ENCODE measurements at regions not wholly inside any gene's neighbourhood (a gene's known extent, or its start where the extent isn't known, plus 50 kb on each side); places are given as distances from the start of the nearest gene placed in this dataset.

DNA sequence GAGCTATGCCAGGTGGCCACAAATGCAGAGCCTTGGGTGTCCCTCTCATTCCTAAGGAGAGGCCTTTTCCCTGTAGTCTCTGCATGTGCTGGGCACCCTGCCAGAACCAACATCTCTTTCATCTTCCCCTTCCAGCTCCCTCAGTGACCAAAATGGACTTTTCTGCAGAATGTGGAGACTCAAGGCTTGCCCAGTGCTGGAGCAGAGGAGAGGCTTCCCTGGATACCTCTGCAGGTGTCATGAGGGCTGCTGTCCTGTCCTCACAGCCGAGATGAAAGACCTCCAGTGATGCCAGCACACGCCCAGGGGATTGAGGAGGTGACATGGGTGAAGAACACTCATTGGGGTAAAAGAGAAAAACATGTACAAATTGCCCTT is 347.0 kb upstream of the AJAP1 start:
- Histone ChIP-seq H3K27me3 (ENCODE audit: control insufficient read depth, insufficient read depth) (no peaks in the 10 kb centered on the region), H3K4me3 (ENCODE audit: low read length) (no peak overlapping the region), H3K27ac (ENCODE audit: low read length) (no peak overlapping the region), H3K4me1 (ENCODE audit: control insufficient read depth, insufficient read depth, low read length) (peaks cover 7% of the 10 kb centered on the region), H3K9me3 (ENCODE audit: control insufficient read depth, low read length) (no peaks in the 10 kb centered on the region)
- WGBS: 43% methylated on average over 2 of the region's 2 CpGs
- no peak for ATAC-seq
- no peak for DNase-seq
- intact Hi-C loops (cut with DNase I): no loop called here

- 68% methylated on average over 15 of the region's 15 CpGs for WGBS
- Histone ChIP-seq H3K27me3 (ENCODE audit: control insufficient read depth, insufficient read depth) (no peaks in the 10 kb centered on the region), H3K4me1 (ENCODE audit: control insufficient read depth, insufficient read depth, low read length) (peaks cover 7% of the 10 kb centered on the region), H3K9me3 (ENCODE audit: control insufficient read depth, low read length) (no peaks in the 10 kb centered on the region), H3K4me3 (ENCODE audit: low read length) (no peak overlapping the region), H3K27ac (ENCODE audit: low read length) (no peak overlapping the region)
- DNase-seq (no peak), ATAC-seq (no peak)
- intact Hi-C loops (cut with DNase I): no loop called here
These were observed 346.4 kb upstream of the AJAP1 start for GRCh38 chr1:4307911-4308545.

- intact Hi-C loops (cut with DNase I): no loop called here
- ATAC-seq (no peak), DNase-seq (no peak)
- H3K4me3 ChIP-seq (ENCODE audit: low read length): no peak overlapping the region
- H3K27ac ChIP-seq (ENCODE audit: low read length): no peak overlapping the region
- no peaks in the 10 kb centered on the region for H3K27me3 ChIP-seq (ENCODE audit: control insufficient read depth, insufficient read depth)
- H3K4me1 ChIP-seq (ENCODE audit: control insufficient read depth, insufficient read depth, low read length): peaks cover 7% of the 10 kb centered on the region
- H3K9me3 ChIP-seq (ENCODE audit: control insufficient read depth, low read length): no peaks in the 10 kb centered on the region
- WGBS: 70% methylated on average over 9 of the region's 9 CpGs
These were observed 345.6 kb upstream of the AJAP1 start for GRCh38 chr1:4308806-4309205.

DNA sequence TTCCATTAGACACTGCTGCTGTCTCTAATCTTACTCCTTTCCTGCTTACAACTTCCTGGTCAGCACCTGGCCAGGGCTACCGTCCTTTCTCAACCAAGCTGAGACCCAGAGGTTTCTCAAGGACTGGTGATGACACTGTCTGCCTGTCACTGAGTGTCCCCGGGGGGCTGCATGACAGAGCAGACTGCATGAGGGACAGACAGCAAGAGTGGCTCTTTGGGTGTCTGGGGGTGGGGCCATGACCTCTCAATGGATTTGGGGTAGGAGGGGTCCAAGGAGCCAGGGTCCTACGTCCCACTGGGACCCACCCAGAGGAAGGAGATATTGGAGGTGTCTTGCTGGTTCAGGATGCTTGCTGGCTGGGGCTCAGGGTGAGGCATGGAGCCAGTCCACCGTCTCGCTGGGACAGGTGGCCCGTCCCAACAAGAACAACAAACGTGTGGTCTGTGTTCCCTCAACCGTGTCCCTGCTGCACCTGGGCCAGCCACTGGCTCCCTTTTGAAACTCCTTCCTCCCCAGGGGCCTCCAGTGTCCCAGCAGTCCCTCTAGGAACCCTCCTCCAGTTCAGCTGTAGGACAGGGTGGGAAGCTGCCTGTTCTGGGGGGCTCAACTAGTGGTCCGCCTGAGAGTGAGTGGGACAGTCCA is 344.6 kb upstream of the AJAP1 start:
- Histone ChIP-seq H3K9me3 (ENCODE audit: control insufficient read depth, low read length) (no peaks in the 10 kb centered on the region), H3K4me1 (ENCODE audit: control insufficient read depth, insufficient read depth, low read length) (peaks cover 7% of the 10 kb centered on the region), H3K4me3 (ENCODE audit: low read length) (no peak overlapping the region), H3K27ac (ENCODE audit: low read length) (no peak overlapping the region), H3K27me3 (ENCODE audit: control insufficient read depth, insufficient read depth) (no peaks in the 10 kb centered on the region)
- DNase-seq (no peak), ATAC-seq (no peak)
- 74% methylated on average over 9 of the region's 9 CpGs for WGBS
- intact Hi-C loops (cut with DNase I): no loop called here

DNA sequence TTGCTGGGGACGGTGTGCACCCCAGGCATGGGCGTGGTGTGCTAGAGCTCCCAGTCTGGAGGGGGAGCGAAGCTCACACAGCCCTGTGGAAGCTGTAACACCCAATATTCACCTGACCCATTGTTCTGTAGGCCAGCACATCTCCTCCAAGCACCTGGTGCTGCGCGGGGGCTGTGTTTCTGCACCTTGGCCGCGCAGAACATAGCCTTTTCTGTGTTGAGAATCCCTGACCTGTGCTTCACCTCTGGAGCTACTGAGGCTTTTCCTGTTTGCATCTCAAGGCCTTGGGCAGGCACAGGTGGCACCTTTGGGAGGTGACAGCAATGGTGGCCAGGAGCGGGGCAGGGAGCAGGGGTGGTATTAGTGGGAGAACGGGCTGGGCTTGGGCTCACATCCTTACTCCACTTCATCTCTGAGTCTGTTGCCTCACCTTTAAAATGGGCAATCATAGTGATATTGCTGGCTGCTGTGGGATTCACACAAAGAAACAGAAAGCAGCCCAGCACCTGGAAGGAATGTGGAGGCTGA is 343.9 kb upstream of the AJAP1 start:
- Histone ChIP-seq H3K27me3 (ENCODE audit: control insufficient read depth, insufficient read depth) (no peaks in the 10 kb centered on the region), H3K4me3 (ENCODE audit: low read length) (no peak overlapping the region), H3K9me3 (ENCODE audit: control insufficient read depth, low read length) (no peaks in the 10 kb centered on the region), H3K27ac (ENCODE audit: low read length) (no peak overlapping the region), H3K4me1 (ENCODE audit: control insufficient read depth, insufficient read depth, low read length) (peaks cover 7% of the 10 kb centered on the region)
- no peak for ATAC-seq
- WGBS: 88% methylated on average over 9 of the region's 9 CpGs
- intact Hi-C loops (cut with DNase I): no loop called here
- no peak for DNase-seq

- 82% methylated on average over 6 of the region's 6 CpGs for WGBS
- Histone ChIP-seq H3K27ac (ENCODE audit: low read length) (no peak overlapping the region), H3K27me3 (ENCODE audit: control insufficient read depth, insufficient read depth) (no peaks in the 10 kb centered on the region), H3K9me3 (ENCODE audit: control insufficient read depth, low read length) (no peaks in the 10 kb centered on the region), H3K4me3 (ENCODE audit: low read length) (no peak overlapping the region), H3K4me1 (ENCODE audit: control insufficient read depth, insufficient read depth, low read length) (peaks cover 3% of the 10 kb centered on the region)
- intact Hi-C loops (cut with DNase I): no loop called here
- no peak for DNase-seq
- ATAC-seq: no peak
These were observed 342.4 kb upstream of the AJAP1 start for GRCh38 chr1:4312024-4312423.

DNA sequence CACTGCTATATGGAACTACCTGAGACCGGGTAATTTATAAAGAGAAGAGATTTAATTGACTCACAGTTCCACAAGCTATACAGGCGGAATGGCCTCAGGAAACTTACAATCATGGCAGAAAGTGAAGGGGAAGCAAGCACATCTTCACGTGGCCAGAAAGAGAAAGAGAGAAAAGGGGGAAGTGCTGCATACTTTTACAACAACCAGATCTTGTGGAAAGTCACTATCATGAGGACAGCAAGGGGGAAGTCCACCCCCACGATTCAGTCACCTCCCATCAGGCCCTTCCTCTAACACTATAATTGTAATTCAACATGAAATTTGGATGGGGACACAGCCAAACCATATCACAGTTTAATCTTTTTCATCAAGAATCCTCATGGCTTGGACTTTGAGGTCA is 339.2 kb upstream of the AJAP1 start:
- Histone ChIP-seq H3K4me1 (ENCODE audit: control insufficient read depth, insufficient read depth, low read length) (no peaks in the 10 kb centered on the region), H3K27me3 (ENCODE audit: control insufficient read depth, insufficient read depth) (no peaks in the 10 kb centered on the region), H3K27ac (ENCODE audit: low read length) (no peak overlapping the region), H3K4me3 (ENCODE audit: low read length) (no peak overlapping the region), H3K9me3 (ENCODE audit: control insufficient read depth, low read length) (no peaks in the 10 kb centered on the region)
- ATAC-seq (no peak), DNase-seq (no peak)
- WGBS: 52% methylated on average over 4 of the region's 4 CpGs
- intact Hi-C loops (cut with DNase I): no loop called here

GRCh38 chr1:4317207-4317606 is 337.2 kb upstream of the AJAP1 start:
- ATAC-seq (no peak), DNase-seq (no peak)
- no peak overlapping the region for H3K27ac ChIP-seq (ENCODE audit: low read length)
- H3K27me3 ChIP-seq (ENCODE audit: control insufficient read depth, insufficient read depth): no peaks in the 10 kb centered on the region
- intact Hi-C loops (cut with DNase I): no loop called here
- WGBS: 68% methylated on average over 6 of the region's 6 CpGs
- no peak overlapping the region for H3K4me3 ChIP-seq (ENCODE audit: low read length)
- no peaks in the 10 kb centered on the region for H3K9me3 ChIP-seq (ENCODE audit: control insufficient read depth, low read length)
- H3K4me1 ChIP-seq (ENCODE audit: control insufficient read depth, insufficient read depth, low read length): no peaks in the 10 kb centered on the region

DNA sequence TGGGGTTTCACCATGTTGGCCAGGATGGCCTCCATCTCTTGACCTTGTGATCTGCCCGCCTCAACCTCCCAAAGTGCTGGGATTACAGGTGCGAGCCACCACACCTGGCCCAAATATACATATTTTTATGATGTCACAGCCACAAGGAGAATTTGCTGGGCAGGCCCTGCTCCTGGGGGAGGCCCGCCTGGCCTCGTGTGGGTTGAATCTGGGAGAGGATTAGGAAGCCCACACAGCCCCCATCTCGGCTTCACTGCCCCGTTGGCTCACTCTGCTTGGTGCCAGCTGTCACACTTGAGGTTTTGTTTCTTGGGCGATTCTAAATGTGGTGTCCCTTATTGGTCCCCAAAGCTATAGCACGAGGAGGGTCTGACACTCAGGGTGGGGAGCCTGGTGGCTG is 335.7 kb upstream of the AJAP1 start:
- Histone ChIP-seq H3K9me3 (ENCODE audit: control insufficient read depth, low read length) (no peaks in the 10 kb centered on the region), H3K4me1 (ENCODE audit: control insufficient read depth, insufficient read depth, low read length) (no peaks in the 10 kb centered on the region), H3K4me3 (ENCODE audit: low read length) (no peak overlapping the region), H3K27me3 (ENCODE audit: control insufficient read depth, insufficient read depth) (no peaks in the 10 kb centered on the region), H3K27ac (ENCODE audit: low read length) (no peak overlapping the region)
- ATAC-seq (no peak), DNase-seq (no peak)
- WGBS: 75% methylated on average over 8 of the region's 8 CpGs
- intact Hi-C loops (cut with DNase I): no loop called here

GRCh38 chr1:4319496-4319895 is 334.9 kb upstream of the AJAP1 start:
- no peak for ATAC-seq
- Histone ChIP-seq H3K27ac (ENCODE audit: low read length) (no peak overlapping the region), H3K4me3 (ENCODE audit: low read length) (no peak overlapping the region), H3K4me1 (ENCODE audit: control insufficient read depth, insufficient read depth, low read length) (no peaks in the 10 kb centered on the region), H3K9me3 (ENCODE audit: control insufficient read depth, low read length) (no peaks in the 10 kb centered on the region), H3K27me3 (ENCODE audit: control insufficient read depth, insufficient read depth) (no peaks in the 10 kb centered on the region)
- intact Hi-C loops (cut with DNase I): no loop called here
- WGBS: 55% methylated on average over 2 of the region's 2 CpGs
- no peak for DNase-seq

GRCh38 chr1:4322881-4323280 is 331.5 kb upstream of the AJAP1 start:
- Histone ChIP-seq H3K27me3 (ENCODE audit: control insufficient read depth, insufficient read depth) (no peaks in the 10 kb centered on the region), H3K27ac (ENCODE audit: low read length) (no peak overlapping the region), H3K4me1 (ENCODE audit: control insufficient read depth, insufficient read depth, low read length) (no peaks in the 10 kb centered on the region), H3K9me3 (ENCODE audit: control insufficient read depth, low read length) (no peaks in the 10 kb centered on the region), H3K4me3 (ENCODE audit: low read length) (no peak overlapping the region)
- DNase-seq (no peak), ATAC-seq (no peak)
- 56% methylated on average over 7 of the region's 7 CpGs for WGBS
- intact Hi-C loops (cut with DNase I): no loop called here

DNA sequence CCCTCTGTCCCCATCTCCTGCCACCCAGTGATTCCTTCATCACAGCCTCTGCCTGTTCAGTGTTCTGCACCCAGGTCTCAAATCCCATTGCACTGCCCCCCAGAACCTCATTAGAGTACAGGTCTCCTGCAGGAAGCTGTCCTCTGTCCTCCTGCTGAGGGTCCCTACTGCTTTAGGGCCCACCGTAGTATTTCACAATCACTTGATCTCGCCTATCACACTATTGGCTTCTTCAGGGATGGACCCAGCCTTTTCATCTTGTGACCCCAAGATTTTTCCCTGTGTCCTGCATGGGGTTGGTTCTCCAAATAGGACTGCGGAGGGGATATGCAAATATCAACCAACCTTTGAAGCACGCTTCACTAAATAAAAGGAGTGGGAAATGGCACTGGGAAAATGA is 331.1 kb upstream of the AJAP1 start:
- 82% methylated on average over 4 of the region's 4 CpGs for WGBS
- ATAC-seq: no peak
- Histone ChIP-seq H3K9me3 (ENCODE audit: control insufficient read depth, low read length) (no peaks in the 10 kb centered on the region), H3K27me3 (ENCODE audit: control insufficient read depth, insufficient read depth) (no peaks in the 10 kb centered on the region), H3K27ac (ENCODE audit: low read length) (no peak overlapping the region), H3K4me3 (ENCODE audit: low read length) (no peak overlapping the region), H3K4me1 (ENCODE audit: control insufficient read depth, insufficient read depth, low read length) (no peaks in the 10 kb centered on the region)
- DNase-seq: no peak
- intact Hi-C loops (cut with DNase I): no loop called here

All from right cardiac atrium (tissue), 5 donors.